Ovary (tissue), 7 donors: ENCODE measurements at regions not wholly inside any gene's neighbourhood (a gene's known extent, or its start where the extent isn't known, plus 50 kb on each side); places are given as distances from the start of the nearest gene placed in this dataset.

Experiments
- DNase-seq, 5 donors: peaks; one replicate each; pipeline ENCODE4 v3.0.0-alpha.2; 2019 to 2020
- H3K27ac ChIP-seq, 2 donors: fragments of 200-600 bp; one replicate each; pipeline versions ENCODE4 v1.5.1 to v1.8.0; 2019 to 2022
- H3K27me3 ChIP-seq: fragments of 200-600 bp; one replicate; pipeline ENCODE4 v1.8.0; 2022
- H3K36me3 ChIP-seq: fragments of 200-600 bp; sonication (generic); one replicate; pipeline ENCODE4 v1.5.1; 2019
- H3K4me1 ChIP-seq: one replicate; pipeline ENCODE4 v1.8.1; 2013; ENCODE audit warnings: mild to moderate bottlenecking, moderate library complexity; ENCODE audit not compliant: insufficient read depth
- H3K4me3 ChIP-seq: fragments of 200-600 bp; sonication (generic); one replicate; pipeline ENCODE4 v1.5.1; 2017
- H3K9me3 ChIP-seq, 2 donors: fragments of 200-600 bp in 1 of 2; sonication (generic) in 1 of 2; one replicate each; pipeline versions ENCODE4 v1.5.1 to v1.8.1; 2013 to 2019; ENCODE audit warnings: mild to moderate bottlenecking in 1 of 2, moderate library complexity in 1 of 2
- CTCF ChIP-seq, 3 donors: fragments of 450-650 bp in 2 of 3; fragments of 200-600 bp in 1 of 3; IDR thresholded peaks; one replicate each; pipeline versions ENCODE4 v1.5.1 to v1.8.0; 2016 to 2022; ENCODE audit warnings: antibody characterized with exemption in 3 of 3, mild to moderate bottlenecking in 1 of 3
- EP300 ChIP-seq: sonication (generic); formaldehyde crosslinking; IDR thresholded peaks from one replicate; pipeline ENCODE4 v1.6.1; 2017; ENCODE audit warnings: antibody characterized with exemption
- POLR2A ChIP-seq: fragments of 450-650 bp; IDR thresholded peaks from one replicate; pipeline ENCODE4 v1.6.1; 2017; ENCODE audit warnings: antibody characterized with exemption, mild to moderate bottlenecking, moderate library complexity
- WGBS, 3 donors: extraction: QIAGEN DNeasy Blood & Tissue Kit in 1 of 3; methylation state at CpG; one replicate each; pipeline versions ENCODE4 v1.1.5 to v1.1.7; 2013 to 2017; 5-methylcytosine and 5-hydroxymethylcytosine counted together
- intact Hi-C, 4 donors: fragments of 100-400 bp; cut with DNase I; formaldehyde crosslinking; loops; one replicate each; pipeline versions ENCODE4 v1.11.0 to v1.15.1; 2022 to 2023
- donor health status: DM: no; HTN: no; CAD: no; lungs with moderate emphysema.
- donor health status: DM: no; HTN: no; CAD: no.
- donor health status: Bipolar disorder and iron deficiency.
- donor health status: DM: no; HTN: no; CAD: no.
- donor health status: DM: yes; HTN: yes; CAD: no.

DNA sequence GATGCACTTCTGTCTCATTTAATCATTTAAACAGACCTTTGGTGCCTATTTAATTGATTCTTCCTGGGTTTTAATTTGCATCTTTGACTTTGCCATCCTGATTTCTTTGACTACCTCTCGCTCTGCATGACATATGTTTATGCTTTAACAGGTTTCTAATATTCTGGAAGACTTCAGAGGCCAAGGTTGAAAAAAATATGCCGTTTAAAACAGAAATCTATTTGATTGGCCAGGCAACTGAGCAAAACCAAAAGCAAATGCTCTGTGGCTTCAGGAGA is 303.4 kb downstream of the IRS1 start:
- Histone ChIP-seq H3K27me3 (no peaks in the 10 kb centered on the region), H3K4me3 (no peak overlapping the region), H3K36me3 (no peaks in the 10 kb centered on the region), H3K4me1 (no peaks in the 10 kb centered on the region), H3K27ac (no peak overlapping the region), H3K9me3 (no peaks in the 10 kb centered on the region)
- 57 to 68% (median 58%) methylated on average over 2 of the region's 2 CpGs for WGBS, 3 donors
- TF ChIP-seq EP300 (no peak), POLR2A (no peak), CTCF (IDR thresholded peaks at IDR 0.05) (no peak)
- no peak for DNase-seq
- intact Hi-C loops: no loop called here

- Histone ChIP-seq H3K9me3 (no peaks in the 10 kb centered on the region), H3K36me3 (no peaks in the 10 kb centered on the region), H3K27me3 (no peaks in the 10 kb centered on the region), H3K4me1 (no peaks in the 10 kb centered on the region), H3K27ac (no peak overlapping the region), H3K4me3 (no peak overlapping the region)
- no peak for DNase-seq
- intact Hi-C loops: no loop called here
- TF ChIP-seq POLR2A (no peak), EP300 (no peak), CTCF (IDR thresholded peaks at IDR 0.05) (no peak)
- WGBS, 3 donors: 81 to 86% (median 81%) methylated on average over 9 of the region's 9 CpGs
These were observed 304.0 kb downstream of the IRS1 start for GRCh38 chr2:226495466-226496272.

- H3K27ac ChIP-seq: no peak overlapping the region
- H3K4me3 ChIP-seq: no peak overlapping the region
- no peaks in the 10 kb centered on the region for H3K36me3 ChIP-seq
- no peaks in the 10 kb centered on the region for H3K27me3 ChIP-seq
- no peaks in the 10 kb centered on the region for H3K9me3 ChIP-seq
- no peak for TF ChIP-seq CTCF (IDR thresholded peaks at IDR 0.05)
- TF ChIP-seq EP300: no peak
- no peak for TF ChIP-seq POLR2A
- no peaks in the 10 kb centered on the region for H3K4me1 ChIP-seq
- no peak for DNase-seq
- 14 to 27% (median 24%) methylated on average over 1 of the region's 1 CpG for WGBS, 3 donors
- intact Hi-C loops: no loop called here
These were observed 308.5 kb downstream of the IRS1 start for GRCh38 chr2:226491112-226491511.

DNA sequence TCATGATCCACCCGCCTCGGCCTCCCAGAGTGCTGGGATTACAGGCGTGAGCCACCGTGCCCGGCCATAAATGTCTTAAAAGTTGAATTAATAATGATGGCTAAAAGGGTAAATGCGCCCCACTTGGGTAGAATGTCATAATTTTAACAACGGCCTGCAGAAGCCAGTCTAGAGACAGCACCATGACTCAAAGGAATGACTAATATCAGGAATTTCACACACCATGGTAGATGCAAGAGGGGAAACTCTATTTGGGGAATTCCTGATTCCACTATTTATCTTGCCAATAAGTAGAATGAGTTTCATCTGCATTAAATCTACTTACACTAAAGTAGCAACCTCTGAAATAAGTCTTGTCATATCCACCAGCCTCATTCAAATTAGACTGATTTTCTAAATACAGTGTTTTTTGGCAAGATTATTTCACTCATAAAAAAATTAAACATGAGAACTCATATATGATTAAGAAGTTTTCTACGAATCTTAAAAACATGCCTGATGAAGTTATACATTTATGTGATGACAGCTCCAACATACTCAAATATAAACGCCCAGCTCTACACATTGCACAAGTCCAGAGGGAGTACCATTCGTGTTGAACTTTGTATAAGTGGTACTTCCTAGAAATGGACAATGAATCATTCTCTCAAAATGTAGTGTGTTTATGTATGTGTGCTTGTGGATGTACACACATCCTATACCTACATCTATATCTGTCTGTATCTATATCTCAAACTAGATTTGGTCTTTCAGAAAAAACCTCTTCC is 309.7 kb downstream of the IRS1 start:
- WGBS, 3 donors: 84 to 91% (median 84%) methylated on average over 10 of the region's 10 CpGs
- Histone ChIP-seq H3K36me3 (no peaks in the 10 kb centered on the region), H3K4me3 (no peak overlapping the region)

DNA sequence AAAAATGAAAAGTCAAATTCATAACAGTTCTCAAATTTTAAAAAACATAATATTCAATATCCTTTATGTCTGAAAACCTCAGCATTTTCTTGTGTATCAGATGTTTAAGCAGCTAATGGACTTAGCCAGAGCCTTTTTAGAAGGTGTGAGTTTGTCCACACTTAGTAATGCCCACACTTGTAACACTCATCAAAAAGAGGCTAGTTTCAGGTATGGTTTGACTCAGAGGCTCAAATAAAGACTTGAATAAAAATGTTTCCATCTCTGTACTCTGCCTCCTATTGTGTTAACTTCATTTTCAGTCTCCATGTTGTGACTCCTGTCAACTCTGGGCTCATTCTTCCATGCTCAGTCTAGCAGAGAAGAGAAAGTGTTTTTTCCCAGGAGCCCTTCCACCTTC is 311.6 kb downstream of the IRS1 start:
- intact Hi-C loops: no loop called here
- H3K27me3 ChIP-seq: no peaks in the 10 kb centered on the region
- TF ChIP-seq CTCF (IDR thresholded peaks at IDR 0.05) (no peak), POLR2A (no peak), EP300 (no peak)
- H3K4me3 ChIP-seq: no peak overlapping the region
- no peaks in the 10 kb centered on the region for H3K9me3 ChIP-seq
- no peak for DNase-seq
- no peaks in the 10 kb centered on the region for H3K4me1 ChIP-seq
- no peak overlapping the region for H3K27ac ChIP-seq
- H3K36me3 ChIP-seq: no peaks in the 10 kb centered on the region

More for the DNA sequence above, 309.7 kb downstream of the IRS1 start:
- H3K27ac ChIP-seq: no peak overlapping the region
- no peak for TF ChIP-seq EP300
- no peak for DNase-seq
- intact Hi-C loops: no loop called here
- H3K27me3 ChIP-seq: no peaks in the 10 kb centered on the region
- H3K4me1 ChIP-seq: no peaks in the 10 kb centered on the region
- no peaks in the 10 kb centered on the region for H3K9me3 ChIP-seq
